SK-N-MC (cell line): ENCODE measurements at regions not wholly inside any gene's neighbourhood (a gene's known extent, or its start where the extent isn't known, plus 50 kb on each side); places are given as distances from the start of the nearest gene placed in this dataset.
A peak's percentile ranks its signal among the peaks of the same experiment; 100 is the strongest.

Experiments
- DNase-seq: peaks from one replicate; pipeline ENCODE4 v3.0.0-alpha.2; 2011; ENCODE audit warnings: low read depth, low spot score
- H3K27ac ChIP-seq: fragments of 200-600 bp; sonication (generic); 2 replicates; pipeline ENCODE4 v1.5.1; 2016; ENCODE audit warnings: mixed run types
- H3K36me3 ChIP-seq: fragments of 200-600 bp; sonication (generic); 2 replicates; pipeline ENCODE4 v1.6.1; 2017; ENCODE audit warnings: antibody characterized with exemption, low read length, mixed read lengths; ENCODE audit not compliant: insufficient read depth
- H3K4me3 ChIP-seq: fragments of 200-600 bp; sonication (generic); 2 replicates; pipeline ENCODE4 v1.5.1; 2016
- H3K9ac ChIP-seq: fragments of 200-600 bp; sonication (generic); 2 replicates; pipeline ENCODE4 v1.8.0; 2017; ENCODE audit warnings: mixed run types, mixed read lengths; ENCODE audit not compliant: insufficient read length
- H3K9me3 ChIP-seq: fragments of 200-600 bp; sonication (generic); 2 replicates; pipeline ENCODE4 v1.6.1; 2017; ENCODE audit warnings: low read depth, mild to moderate bottlenecking, antibody characterized with exemption, low read length, moderate library complexity, mixed read lengths
- EZH2 ChIP-seq: fragments of 200-600 bp; sonication (generic); IDR thresholded peaks from one replicate; pipeline ENCODE4 v1.6.1; 2017; ENCODE audit warnings: antibody characterized with exemption
- FOXP2 ChIP-seq: optimal IDR thresholded peaks from 2 replicates; pipeline ENCODE3; 2011; ENCODE audit warnings: mild to moderate bottlenecking, moderate library complexity; ENCODE audit not compliant: insufficient read depth; ENCODE audit errors: extremely low read length, control extremely low read depth
- POLR2AphosphoS5 ChIP-seq: IDR thresholded peaks from 2 replicates; pipeline ENCODE4 v1.6.1; 2012; ENCODE audit warnings: mild to moderate bottlenecking, low read depth, low read length, borderline replicate concordance

DNA sequence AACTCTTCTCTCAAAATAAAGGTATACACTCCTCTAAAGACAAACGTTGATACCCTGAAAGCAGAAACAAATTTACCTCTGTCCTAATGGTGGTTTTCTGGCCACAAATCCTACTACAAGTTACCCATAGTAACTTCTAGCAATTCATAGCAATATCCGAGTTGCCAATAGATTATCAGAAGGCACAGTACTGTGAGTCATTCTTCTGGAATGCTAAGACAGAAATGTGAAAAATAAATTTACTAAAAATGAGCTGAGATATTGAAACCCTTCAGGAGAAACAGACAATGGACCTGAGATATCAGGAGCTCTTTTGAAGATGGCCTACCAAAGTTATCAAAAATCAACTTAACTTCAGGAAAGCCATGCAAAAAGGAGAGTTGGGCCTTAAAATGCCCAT lies 715.0 kb upstream of the ADAMTS5 start:
- Histone ChIP-seq H3K36me3 (no peaks in the 10 kb centered on the region), H3K4me3 (no peak overlapping the region), H3K27ac (no peak overlapping the region), H3K9ac (no peak overlapping the region), H3K9me3 (no peaks in the 10 kb centered on the region)
- TF ChIP-seq POLR2AphosphoS5 (no peak), EZH2 (no peak), FOXP2 (no peak)
- DNase-seq = no peak

DNA sequence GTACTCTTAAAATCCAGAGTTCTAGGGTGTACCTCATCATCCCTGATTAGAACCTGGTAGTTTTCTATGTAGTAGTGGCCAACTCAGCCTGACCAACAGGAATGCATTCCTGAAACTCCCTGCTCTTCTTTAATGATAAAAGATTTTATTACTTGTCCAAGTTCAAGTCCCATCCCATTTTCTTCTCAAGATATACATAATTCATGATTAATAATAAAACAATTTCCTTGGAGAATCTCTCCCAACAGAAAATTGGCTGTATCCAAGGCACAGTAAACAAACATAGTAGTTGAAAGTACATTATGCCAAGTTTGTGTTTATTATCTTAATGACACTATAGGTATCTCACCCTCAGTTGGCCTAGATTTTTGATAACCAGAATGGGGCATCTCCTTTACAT lies 714.1 kb upstream of the ADAMTS5 start:
- Histone ChIP-seq H3K27ac (no peak overlapping the region), H3K9ac (no peak overlapping the region), H3K4me3 (no peak overlapping the region), H3K36me3 (no peaks in the 10 kb centered on the region), H3K9me3 (no peaks in the 10 kb centered on the region)
- no peak for DNase-seq
- no peak for TF ChIP-seq FOXP2
- TF ChIP-seq POLR2AphosphoS5 = no peak
- no peak for TF ChIP-seq EZH2

DNA sequence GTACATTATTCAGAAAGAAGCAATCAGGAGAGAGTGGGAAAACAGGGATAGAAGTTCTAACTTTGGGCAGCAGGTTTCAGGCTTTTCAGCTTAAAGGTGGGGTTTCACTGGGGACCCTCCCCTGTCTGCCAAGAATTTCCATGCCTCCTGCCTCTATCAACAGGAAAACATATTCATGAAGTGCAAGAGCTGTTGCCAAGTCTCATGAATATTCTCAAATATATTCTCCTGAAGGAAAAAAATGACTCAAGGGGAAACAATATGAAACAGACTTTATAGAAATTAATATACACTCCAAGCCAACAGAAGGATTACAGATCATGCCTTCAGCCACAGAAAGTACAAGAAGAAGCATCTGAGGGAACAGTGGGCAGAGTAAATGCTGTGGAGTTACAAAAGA lies 713.3 kb upstream of the ADAMTS5 start:
- H3K9me3 ChIP-seq = no peaks in the 10 kb centered on the region
- H3K36me3 ChIP-seq = no peaks in the 10 kb centered on the region
- H3K27ac ChIP-seq = 0 out of 2 replicates have a peak overlapping the region, but pooled peaks have one; percentile 37
- no peak overlapping the region for H3K4me3 ChIP-seq
- TF ChIP-seq POLR2AphosphoS5 = no peak
- TF ChIP-seq EZH2 = no peak
- no peak for TF ChIP-seq FOXP2
- DNase-seq = no peak
- no peak overlapping the region for H3K9ac ChIP-seq

DNA sequence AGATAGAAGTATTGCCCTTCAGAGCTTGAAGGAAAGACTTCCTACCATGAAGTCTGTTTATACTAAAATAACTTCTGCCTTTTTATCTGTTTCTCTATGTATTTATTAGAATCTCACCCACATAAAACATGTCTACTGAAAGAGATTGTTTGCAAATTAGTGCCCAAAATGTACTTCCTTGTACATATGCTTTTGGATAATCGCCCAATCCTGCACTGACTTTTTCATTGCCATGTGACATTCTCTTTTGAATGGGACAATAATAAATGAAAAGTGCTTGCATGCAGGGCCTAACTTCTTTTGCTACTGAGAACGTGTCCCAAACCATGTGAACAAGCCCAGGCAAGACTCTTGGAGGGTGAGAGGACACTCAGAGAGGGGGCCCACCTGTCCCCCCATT lies 711.6 kb upstream of the ADAMTS5 start:
- no peak for TF ChIP-seq FOXP2
- no peak for TF ChIP-seq EZH2
- TF ChIP-seq POLR2AphosphoS5 = no peak
- H3K27ac ChIP-seq = no peak overlapping the region
- DNase-seq = no peak
- H3K9ac ChIP-seq = no peak overlapping the region
- H3K9me3 ChIP-seq = no peaks in the 10 kb centered on the region
- no peak overlapping the region for H3K4me3 ChIP-seq
- no peaks in the 10 kb centered on the region for H3K36me3 ChIP-seq

DNA sequence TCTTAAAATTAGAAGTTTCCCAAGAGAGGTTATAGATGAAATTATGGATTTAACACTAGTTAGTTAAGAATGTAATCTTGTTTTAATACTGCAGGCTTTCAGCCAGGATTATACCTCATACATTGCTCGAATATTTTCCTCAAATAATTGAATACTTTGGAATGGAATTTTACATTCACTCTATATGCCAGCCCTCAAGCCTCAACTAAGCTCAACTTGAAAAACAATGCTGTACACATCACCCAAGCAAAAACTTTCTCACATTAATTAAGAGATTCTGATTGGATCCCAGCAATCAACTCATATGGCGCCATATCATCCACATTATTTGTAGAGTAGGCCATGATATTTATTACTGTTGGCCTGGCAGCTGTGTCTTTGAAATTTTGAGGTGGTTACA lies 710.7 kb upstream of the ADAMTS5 start:
- DNase-seq = no peak
- Histone ChIP-seq H3K9ac (no peak overlapping the region), H3K27ac (no peak overlapping the region), H3K4me3 (no peak overlapping the region), H3K36me3 (no peaks in the 10 kb centered on the region), H3K9me3 (no peaks in the 10 kb centered on the region)
- no peak for TF ChIP-seq FOXP2
- TF ChIP-seq EZH2 = no peak
- no peak for TF ChIP-seq POLR2AphosphoS5

DNA sequence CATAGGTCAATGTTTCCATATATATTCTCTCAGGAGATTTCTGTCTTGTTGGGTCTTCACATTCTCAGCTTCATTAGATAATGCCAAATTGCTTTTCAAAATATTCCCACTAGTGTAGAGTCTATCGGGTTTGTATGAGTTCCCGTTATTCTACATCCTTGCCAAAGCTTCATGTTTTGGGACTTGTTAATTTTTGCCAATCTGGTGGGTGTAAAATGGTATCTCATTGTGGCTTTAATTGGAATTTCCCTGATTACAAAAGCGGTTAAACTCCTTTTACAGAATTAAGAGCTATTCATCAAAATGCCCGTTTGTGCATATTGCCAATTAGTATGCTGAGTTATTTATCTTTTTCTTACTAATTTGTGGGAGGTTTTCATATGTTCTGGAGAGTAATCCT lies 708.4 kb upstream of the ADAMTS5 start:
- TF ChIP-seq FOXP2 (no peak), POLR2AphosphoS5 (no peak), EZH2 (no peak)
- no peak overlapping the region for H3K27ac ChIP-seq
- no peak for DNase-seq
- no peaks in the 10 kb centered on the region for H3K9me3 ChIP-seq
- H3K9ac ChIP-seq = no peak overlapping the region
- H3K4me3 ChIP-seq = no peak overlapping the region
- H3K36me3 ChIP-seq = no peaks in the 10 kb centered on the region

DNA sequence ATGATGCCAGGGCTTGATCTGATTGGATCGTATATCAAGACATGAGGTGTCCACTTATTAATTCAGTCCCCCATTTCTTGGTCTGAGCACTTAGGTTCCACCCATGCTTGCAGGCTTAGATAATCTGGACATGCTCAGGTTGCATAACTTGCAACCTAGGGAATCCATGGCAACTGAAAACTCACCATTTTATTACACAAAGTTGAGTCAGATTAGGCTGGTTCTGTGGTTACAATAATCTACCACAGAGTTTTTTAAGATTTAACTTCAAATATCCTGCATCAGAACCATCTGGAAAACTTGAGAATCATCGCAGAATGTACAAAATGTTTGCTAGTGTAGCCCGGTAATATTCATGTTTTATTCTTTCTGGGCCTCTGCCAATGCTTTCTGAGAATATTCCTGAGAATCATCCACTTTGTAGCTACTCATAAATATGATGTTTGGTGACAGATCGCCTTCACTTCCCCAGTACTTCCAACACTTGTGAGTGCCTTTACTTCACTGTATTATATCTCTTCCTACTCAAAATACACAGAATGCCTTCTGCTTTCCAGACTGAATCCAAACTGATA lies 707.2 kb upstream of the ADAMTS5 start:
- DNase-seq = no peak
- Histone ChIP-seq H3K27ac (peak overlapping the region; percentile 15; the same call in 1 of the 2 replicates), H3K36me3 (no peaks in the 10 kb centered on the region), H3K4me3 (no peak overlapping the region), H3K9me3 (no peaks in the 10 kb centered on the region), H3K9ac (no peak overlapping the region)
- TF ChIP-seq POLR2AphosphoS5 (no peak), EZH2 (no peak), FOXP2 (no peak)

DNA sequence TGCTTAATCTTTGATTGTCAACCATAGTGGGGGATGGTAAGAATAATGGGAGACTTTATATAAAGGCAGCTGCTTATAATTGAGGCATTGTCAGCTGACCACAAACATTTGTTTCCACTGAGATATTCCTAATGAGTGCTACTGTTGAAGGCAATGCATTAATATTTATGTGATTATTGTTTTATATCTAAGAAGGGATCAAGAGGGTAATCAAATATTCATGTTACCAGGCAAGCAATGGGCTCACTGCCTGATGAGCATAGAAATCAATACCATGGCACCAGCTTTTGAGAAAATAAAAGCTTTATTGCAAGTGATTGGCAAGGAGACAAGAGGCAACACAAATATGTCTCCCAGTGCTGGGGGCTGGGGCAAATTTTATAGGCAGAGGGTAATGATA lies 706.7 kb upstream of the ADAMTS5 start:
- Histone ChIP-seq H3K27ac (0 out of 2 replicates have a peak overlapping the region, but pooled peaks have one; percentile 15), H3K4me3 (no peak overlapping the region), H3K9me3 (no peaks in the 10 kb centered on the region), H3K36me3 (no peaks in the 10 kb centered on the region), H3K9ac (no peak overlapping the region)
- no peak for DNase-seq
- no peak for TF ChIP-seq EZH2

DNA sequence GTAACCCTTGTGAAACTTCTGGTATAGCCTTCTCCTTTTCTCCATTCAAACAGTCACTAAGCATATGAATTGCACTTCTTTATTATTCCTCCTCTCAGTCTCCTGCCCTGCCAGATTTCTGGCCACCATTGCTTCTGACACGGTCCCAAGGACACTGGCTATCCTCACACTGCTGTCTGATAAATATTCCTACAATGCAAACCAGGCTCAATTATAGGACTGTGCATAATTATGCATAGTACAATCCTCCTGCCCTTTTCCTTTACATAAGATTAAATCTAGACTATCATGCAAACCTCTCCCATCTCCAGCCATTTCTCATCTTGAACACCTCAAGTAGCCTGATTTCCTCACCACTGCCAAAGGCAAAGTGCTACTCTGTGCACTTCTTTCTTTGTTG lies 704.3 kb upstream of the ADAMTS5 start:
- Histone ChIP-seq H3K36me3 (no peaks in the 10 kb centered on the region), H3K9me3 (no peaks in the 10 kb centered on the region), H3K9ac (no peak overlapping the region), H3K4me3 (no peak overlapping the region), H3K27ac (no peak overlapping the region)
- no peak for DNase-seq
- TF ChIP-seq POLR2AphosphoS5 (no peak), EZH2 (no peak), FOXP2 (no peak)
